Adrenal gland (tissue), 9 donors: ENCODE measurements at regions not wholly inside any gene's neighbourhood (a gene's known extent, or its start where the extent isn't known, plus 50 kb on each side); places are given as distances from the start of the nearest gene placed in this dataset.
A peak's percentile ranks its signal among the peaks of the same experiment; 100 is the strongest.

Source experiments
- DNase-seq, 7 donors: peaks; one replicate each; pipeline ENCODE4 v3.0.0-alpha.2; 2019 to 2020
- H3K27ac ChIP-seq, 5 donors: fragments of 200-600 bp; sonication (generic) in 4 of 5; 1 replicate in 3 of 5; 2 replicates in 2 of 5; pipeline versions ENCODE4 v1.5.1 to v1.8.0; 2016 to 2020; ENCODE audit warnings: mild to moderate bottlenecking in 1 of 5
- H3K27me3 ChIP-seq: fragments of 200-600 bp; 2 replicates; pipeline ENCODE4 v1.8.0; 2021
- H3K36me3 ChIP-seq, 2 donors: fragments of 200-600 bp; replicated peaks in 1 of 2; 1 replicate in 1 of 2; 2 replicates in 1 of 2; pipeline versions ENCODE4 v1.5.1 to v1.8.0; 2018 to 2022
- H3K4me1 ChIP-seq, 2 donors: fragments of 200-600 bp; replicated peaks in 1 of 2; 1 replicate in 1 of 2; 2 replicates in 1 of 2; pipeline versions ENCODE4 v1.5.1 to v1.8.0; 2018 to 2021
- H3K4me3 ChIP-seq, 4 donors: fragments of 200-600 bp; sonication (generic) in 3 of 4; one replicate each; pipeline ENCODE4 v1.5.1; 2016 to 2018
- H3K9me3 ChIP-seq, 3 donors: fragments of 200-600 bp; sonication (generic) in 1 of 3; replicated peaks in 1 of 3; 1 replicate in 2 of 3; 2 replicates in 1 of 3; pipeline versions ENCODE4 v1.5.1 to v1.8.0; 2016 to 2021
- POLR2A ChIP-seq, 2 donors: fragments of 450-650 bp; IDR thresholded peaks; one replicate each; pipeline ENCODE4 v1.6.1; 2017; ENCODE audit warnings: antibody characterized with exemption in 2 of 2, mild to moderate bottlenecking in 2 of 2, moderate library complexity in 1 of 2
- WGBS, 4 donors: extraction: QIAGEN DNeasy Blood & Tissue Kit in 2 of 4; methylation state at CpG; one replicate each; pipeline versions ENCODE4 v1.1.5 to v1.1.7; 2013 to 2017; 5-methylcytosine and 5-hydroxymethylcytosine counted together
- intact Hi-C, 2 donors: fragments of 100-400 bp; cut with DNase I; formaldehyde crosslinking; loops; one replicate each; pipeline versions ENCODE4 v1.14.1 to v1.15.0; 2022 to 2023
- TF ChIP-seq, protein P1 (sequence below), 6 experiments: fragments of 450-650 bp in 4 of 6; fragments of 200-600 bp in 2 of 6; sonication (generic) in 1 of 6; IDR thresholded peaks; 1 replicate in 5 of 6; 2 replicates in 1 of 6; pipeline versions ENCODE4 v1.5.1 to v1.8.0; 2016 to 2021; ENCODE audit warnings: antibody characterized with exemption in 6 of 6, mild to moderate bottlenecking in 2 of 6, moderate library complexity in 1 of 6
- donor health status: healthy with polysubstance abuse.
- donor health status: Bipolar disorder and iron deficiency.
- donor health status: DM: yes; HTN: yes; CAD: no.
- donor health status: DM: no; HTN: no; CAD: no.
- donor health status: DM: no; HTN: no; CAD: no.

DNA sequence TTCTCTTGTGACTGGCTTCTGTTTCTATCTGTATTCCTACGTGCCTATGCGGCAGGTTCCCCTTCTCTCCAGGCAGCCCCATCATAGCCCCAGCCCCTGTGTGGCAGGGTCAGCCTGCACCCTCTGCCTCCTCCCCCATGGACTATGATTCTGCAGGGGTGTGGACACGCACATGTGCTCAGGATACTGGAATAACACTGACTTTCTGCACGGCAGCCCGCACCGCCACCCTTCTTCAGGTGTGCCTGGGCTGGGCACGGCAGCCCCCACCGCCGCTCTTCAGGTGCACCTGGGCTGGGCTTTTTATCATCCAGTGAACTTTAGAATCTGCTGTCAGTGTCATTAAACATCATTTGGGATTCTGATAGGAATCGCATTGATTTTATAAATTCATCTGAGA is 202.6 kb upstream of the PPP2R2D start:
- TF ChIP-seq, protein P1, sequence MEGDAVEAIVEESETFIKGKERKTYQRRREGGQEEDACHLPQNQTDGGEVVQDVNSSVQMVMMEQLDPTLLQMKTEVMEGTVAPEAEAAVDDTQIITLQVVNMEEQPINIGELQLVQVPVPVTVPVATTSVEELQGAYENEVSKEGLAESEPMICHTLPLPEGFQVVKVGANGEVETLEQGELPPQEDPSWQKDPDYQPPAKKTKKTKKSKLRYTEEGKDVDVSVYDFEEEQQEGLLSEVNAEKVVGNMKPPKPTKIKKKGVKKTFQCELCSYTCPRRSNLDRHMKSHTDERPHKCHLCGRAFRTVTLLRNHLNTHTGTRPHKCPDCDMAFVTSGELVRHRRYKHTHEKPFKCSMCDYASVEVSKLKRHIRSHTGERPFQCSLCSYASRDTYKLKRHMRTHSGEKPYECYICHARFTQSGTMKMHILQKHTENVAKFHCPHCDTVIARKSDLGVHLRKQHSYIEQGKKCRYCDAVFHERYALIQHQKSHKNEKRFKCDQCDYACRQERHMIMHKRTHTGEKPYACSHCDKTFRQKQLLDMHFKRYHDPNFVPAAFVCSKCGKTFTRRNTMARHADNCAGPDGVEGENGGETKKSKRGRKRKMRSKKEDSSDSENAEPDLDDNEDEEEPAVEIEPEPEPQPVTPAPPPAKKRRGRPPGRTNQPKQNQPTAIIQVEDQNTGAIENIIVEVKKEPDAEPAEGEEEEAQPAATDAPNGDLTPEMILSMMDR (IDR thresholded peaks at IDR 0.05): no peak
- no peak for TF ChIP-seq POLR2A (IDR thresholded peaks at IDR 0.05)
- 86 to 91% (median 90%) methylated on average over 10 of the region's 10 CpGs for WGBS, 4 donors
- H3K9me3 ChIP-seq: no peaks in the 10 kb centered on the region
- no peak overlapping the region for H3K4me3 ChIP-seq
- intact Hi-C loops: no loop called here
- no peaks in the 10 kb centered on the region for H3K4me1 ChIP-seq
- H3K27me3 ChIP-seq: peaks cover 12% of the 10 kb centered on the region
- no peak overlapping the region for H3K27ac ChIP-seq
- peak in 2 of 7 donors; percentile 2 to 27 for DNase-seq
- no peaks in the 10 kb centered on the region for H3K36me3 ChIP-seq

DNA sequence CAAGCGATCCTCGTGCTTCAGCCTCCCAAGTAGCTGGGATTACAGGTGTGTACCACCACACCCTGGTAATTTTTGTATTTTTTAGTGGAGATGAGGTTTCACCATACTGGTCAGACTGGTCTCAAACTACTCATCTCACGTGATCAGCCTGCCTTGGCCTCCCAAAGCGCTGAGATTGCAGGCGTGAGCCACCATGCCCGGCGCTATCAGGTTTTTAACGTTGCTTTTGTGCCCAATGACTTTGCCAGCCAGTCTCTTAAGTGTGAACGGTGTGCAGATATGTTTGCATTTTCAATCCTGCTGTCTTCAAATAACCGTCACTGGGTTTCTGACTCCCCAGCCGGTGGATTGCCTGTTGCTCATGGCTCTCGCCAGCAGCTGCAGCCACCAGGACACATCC is 201.8 kb upstream of the PPP2R2D start:
- Histone ChIP-seq H3K27me3 (peaks cover 16% of the 10 kb centered on the region), H3K36me3 (no peaks in the 10 kb centered on the region), H3K9me3 (no peaks in the 10 kb centered on the region), H3K27ac (no peak overlapping the region), H3K4me1 (no peaks in the 10 kb centered on the region), H3K4me3 (no peak overlapping the region)
- peak in 2 of 7 donors; percentile 0 to 7 for DNase-seq
- intact Hi-C loops: no loop called here
- no peak for TF ChIP-seq POLR2A (IDR thresholded peaks at IDR 0.05)
- TF ChIP-seq, protein P1 (IDR thresholded peaks at IDR 0.05): no peak
- 80 to 85% (median 81%) methylated on average over 12 of the region's 12 CpGs for WGBS, 4 donors

DNA sequence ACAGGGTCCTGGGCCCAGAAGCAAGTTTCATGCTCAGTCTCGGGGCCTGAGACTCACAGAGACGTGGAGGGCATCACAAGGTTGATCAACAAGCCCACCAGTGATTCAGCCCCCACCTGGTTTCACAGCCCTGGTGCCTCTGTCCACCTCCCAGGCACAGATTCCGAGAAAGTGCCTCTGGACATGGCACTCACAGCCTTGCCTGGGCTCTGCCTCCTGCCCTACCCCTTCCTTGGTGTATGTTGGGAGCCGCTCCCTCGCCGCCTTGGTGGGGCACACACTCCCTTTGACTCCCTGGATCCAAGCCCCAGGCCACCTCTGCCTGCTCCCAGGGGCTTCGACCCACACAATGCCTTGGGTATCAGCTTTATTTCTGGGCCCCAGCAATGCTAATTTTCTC is 200.8 kb upstream of the PPP2R2D start:
- DNase-seq: peak in 2 of 7 donors; percentile 4 to 23
- H3K36me3 ChIP-seq: no peaks in the 10 kb centered on the region
- H3K27ac ChIP-seq: no peak overlapping the region
- no peaks in the 10 kb centered on the region for H3K4me1 ChIP-seq
- H3K9me3 ChIP-seq: no peaks in the 10 kb centered on the region
- no peak overlapping the region for H3K4me3 ChIP-seq
- 76 to 83% (median 78%) methylated on average over 6 to 7 of the region's 7 CpGs for WGBS, 4 donors
- intact Hi-C loops: no loop called here
- peaks cover 16% of the 10 kb centered on the region for H3K27me3 ChIP-seq
- TF ChIP-seq, protein P1 (IDR thresholded peaks at IDR 0.05): no peak
- TF ChIP-seq POLR2A (IDR thresholded peaks at IDR 0.05): no peak

GRCh38 chr10:131700506-131700905 is 200.3 kb upstream of the PPP2R2D start:
- WGBS, 4 donors: 47 to 81% (median 66%) methylated on average over 2 to 10 of the region's 10 CpGs
- TF ChIP-seq POLR2A (IDR thresholded peaks at IDR 0.05): no peak
- TF ChIP-seq, protein P1 (IDR thresholded peaks at IDR 0.05): no peak
- peak in 2 of 7 donors; percentile 4 to 18 for DNase-seq
- H3K36me3 ChIP-seq: no peaks in the 10 kb centered on the region
- H3K4me3 ChIP-seq: no peak overlapping the region
- peaks cover 16% of the 10 kb centered on the region for H3K27me3 ChIP-seq
- no peaks in the 10 kb centered on the region for H3K9me3 ChIP-seq
- H3K4me1 ChIP-seq: no peaks in the 10 kb centered on the region
- H3K27ac ChIP-seq: no peak overlapping the region
- intact Hi-C loops: no loop called here
